Brain microvascular endothelial cell (primary cell): ENCODE measurements at regions not wholly inside any gene's neighbourhood (a gene's known extent, or its start where the extent isn't known, plus 50 kb on each side); places are given as distances from the start of the nearest gene placed in this dataset.

ENCODE experiments used
- DNase-seq: peaks from one replicate; pipeline ENCODE4 v3.0.0-alpha.2; 2020
- H3K27ac ChIP-seq: fragments of 250-450 bp; sonication (Bioruptor Pico); 2 replicates; pipeline ENCODE4 v1.5.1; 2020; ENCODE audit warnings: mild to moderate bottlenecking, moderate library complexity
- H3K27me3 ChIP-seq: fragments of 250-450 bp; sonication (Bioruptor Pico); replicated peaks from 2 replicates; pipeline ENCODE4 v1.5.1; 2020; ENCODE audit warnings: mild to moderate bottlenecking
- H3K36me3 ChIP-seq: fragments of 250-450 bp; sonication (Bioruptor Pico); replicated peaks from 2 replicates; pipeline ENCODE4 v1.5.1; 2020; ENCODE audit warnings: mild to moderate bottlenecking
- H3K4me3 ChIP-seq: 2 replicates; pipeline ENCODE4 v1.5.1; 2011; ENCODE audit warnings: low read depth, mild to moderate bottlenecking, control low read depth, low read length, moderate library complexity
- in situ Hi-C: cut with HindIII; loops from 2 replicates; pipeline ENCODE4 v1.10.0; 2017; ENCODE audit warnings: low sequenced_read_pairs, low pct_ligation_motif_present
- TF ChIP-seq, protein P1 (sequence below): IDR thresholded peaks from 2 replicates; pipeline ENCODE4 v1.5.1; 2011; ENCODE audit warnings: low read depth, mild to moderate bottlenecking, moderate library complexity, low read length, control low read depth, inconsistent platforms; ENCODE audit errors: missing control alignments

DNA sequence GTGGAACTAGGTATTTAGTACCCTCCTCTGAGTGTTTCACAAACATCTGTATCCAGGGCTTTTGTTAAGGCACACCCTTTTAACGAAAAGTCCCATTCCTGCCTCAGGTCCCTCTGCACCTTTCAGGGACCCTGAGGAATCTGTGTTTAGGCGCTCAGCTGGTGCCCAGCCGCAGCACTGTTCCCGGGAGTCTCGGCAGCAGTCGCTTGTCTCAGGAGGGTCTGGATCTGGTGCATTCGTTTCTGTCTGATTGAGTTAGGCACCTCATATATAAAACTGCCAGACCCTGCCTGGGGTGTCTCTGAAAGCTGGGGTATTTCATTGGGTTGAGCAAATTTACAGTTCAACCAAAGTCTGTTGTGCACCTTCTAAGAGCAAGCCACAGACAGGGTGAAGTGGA, 162.8 kb upstream of the TOPAZ1 start:
- H3K4me3 ChIP-seq: no peak overlapping the region
- no peaks in the 10 kb centered on the region for H3K27me3 ChIP-seq
- in situ Hi-C loops: no loop called here
- no peak for DNase-seq
- no peaks in the 10 kb centered on the region for H3K36me3 ChIP-seq
- TF ChIP-seq, protein P1, sequence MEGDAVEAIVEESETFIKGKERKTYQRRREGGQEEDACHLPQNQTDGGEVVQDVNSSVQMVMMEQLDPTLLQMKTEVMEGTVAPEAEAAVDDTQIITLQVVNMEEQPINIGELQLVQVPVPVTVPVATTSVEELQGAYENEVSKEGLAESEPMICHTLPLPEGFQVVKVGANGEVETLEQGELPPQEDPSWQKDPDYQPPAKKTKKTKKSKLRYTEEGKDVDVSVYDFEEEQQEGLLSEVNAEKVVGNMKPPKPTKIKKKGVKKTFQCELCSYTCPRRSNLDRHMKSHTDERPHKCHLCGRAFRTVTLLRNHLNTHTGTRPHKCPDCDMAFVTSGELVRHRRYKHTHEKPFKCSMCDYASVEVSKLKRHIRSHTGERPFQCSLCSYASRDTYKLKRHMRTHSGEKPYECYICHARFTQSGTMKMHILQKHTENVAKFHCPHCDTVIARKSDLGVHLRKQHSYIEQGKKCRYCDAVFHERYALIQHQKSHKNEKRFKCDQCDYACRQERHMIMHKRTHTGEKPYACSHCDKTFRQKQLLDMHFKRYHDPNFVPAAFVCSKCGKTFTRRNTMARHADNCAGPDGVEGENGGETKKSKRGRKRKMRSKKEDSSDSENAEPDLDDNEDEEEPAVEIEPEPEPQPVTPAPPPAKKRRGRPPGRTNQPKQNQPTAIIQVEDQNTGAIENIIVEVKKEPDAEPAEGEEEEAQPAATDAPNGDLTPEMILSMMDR: no peak
- H3K27ac ChIP-seq: no peak overlapping the region

DNA sequence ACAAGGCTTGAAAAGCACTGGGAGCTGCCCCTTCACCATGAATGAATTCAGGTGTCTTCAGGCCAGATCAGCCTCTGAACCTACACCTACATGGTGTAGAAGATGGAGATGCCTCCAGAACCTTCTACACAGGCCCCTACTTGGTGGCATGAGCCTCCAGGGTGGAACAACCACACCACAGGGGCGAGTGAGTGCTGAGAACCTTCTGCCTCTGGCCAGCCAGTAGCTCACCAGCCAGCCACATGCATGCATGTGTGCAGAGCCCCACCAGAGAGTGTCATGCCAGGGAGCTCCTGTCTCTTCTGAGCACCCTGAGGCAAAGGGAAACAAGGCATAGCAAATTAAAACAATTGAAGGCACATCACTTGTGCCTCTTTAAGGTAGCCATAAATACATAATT, 161.8 kb upstream of the TOPAZ1 start:
- in situ Hi-C loops: no loop called here
- H3K27me3 ChIP-seq: no peaks in the 10 kb centered on the region
- no peak overlapping the region for H3K4me3 ChIP-seq
- no peaks in the 10 kb centered on the region for H3K36me3 ChIP-seq
- no peak for DNase-seq
- TF ChIP-seq, protein P1: no peak
- no peak overlapping the region for H3K27ac ChIP-seq

DNA sequence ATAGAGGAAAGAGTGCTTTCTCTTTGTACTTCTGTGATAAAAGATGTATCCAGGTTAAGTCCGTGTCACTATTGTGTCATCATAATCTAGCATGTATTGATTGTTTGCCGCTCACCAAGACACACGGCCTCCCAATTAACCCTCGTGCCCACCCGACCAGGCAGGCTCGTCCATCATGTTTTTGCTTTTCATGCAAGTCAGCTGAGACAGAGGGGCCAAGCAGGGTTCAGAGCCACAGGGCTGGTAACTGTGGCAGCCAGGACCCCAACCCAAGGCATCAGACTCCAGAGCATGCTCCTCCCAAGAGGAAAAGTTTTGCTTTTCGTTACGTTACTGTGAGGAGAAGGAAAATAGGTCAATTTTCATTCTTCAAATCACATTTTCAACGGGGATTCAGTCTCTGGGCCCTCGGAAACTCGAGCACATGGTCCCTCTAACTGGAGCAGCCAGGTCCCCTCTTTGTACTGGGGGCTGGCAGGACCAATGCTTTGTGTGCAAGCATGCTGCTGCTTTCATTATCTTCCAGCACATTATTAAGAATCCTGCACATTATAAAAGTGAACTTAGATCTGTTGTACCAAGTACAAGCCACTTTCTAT, 161.1 kb upstream of the TOPAZ1 start:
- no peak overlapping the region for H3K4me3 ChIP-seq
- H3K36me3 ChIP-seq: no peaks in the 10 kb centered on the region
- H3K27me3 ChIP-seq: no peaks in the 10 kb centered on the region
- H3K27ac ChIP-seq: no peak overlapping the region
- TF ChIP-seq, protein P1: no peak
- no peak for DNase-seq
- in situ Hi-C loops: no loop called here

DNA sequence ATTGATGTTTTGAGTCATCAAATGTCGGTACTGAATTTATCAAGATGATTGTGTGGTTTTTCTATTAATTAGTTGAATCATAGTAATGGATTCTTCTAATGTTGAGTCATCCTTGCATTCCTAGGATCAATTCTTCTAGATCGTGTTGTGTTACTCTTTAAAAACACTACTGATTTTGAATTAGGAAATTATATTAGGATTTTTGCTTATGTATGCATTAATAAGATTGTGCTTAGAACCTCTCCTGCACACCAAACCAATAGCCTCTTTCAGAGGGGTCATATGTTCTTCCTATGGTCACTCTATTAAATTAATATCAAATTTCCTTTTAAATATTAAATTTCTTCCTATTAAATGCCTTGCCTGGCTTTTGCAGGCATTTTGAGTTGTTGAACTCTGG, 151.7 kb upstream of the TOPAZ1 start:
- TF ChIP-seq, protein P1: no peak
- H3K4me3 ChIP-seq: no peak overlapping the region
- no peak for DNase-seq
- no peak overlapping the region for H3K27ac ChIP-seq
- in situ Hi-C loops: no loop called here
- H3K27me3 ChIP-seq: no peaks in the 10 kb centered on the region
- H3K36me3 ChIP-seq: no peaks in the 10 kb centered on the region

DNA sequence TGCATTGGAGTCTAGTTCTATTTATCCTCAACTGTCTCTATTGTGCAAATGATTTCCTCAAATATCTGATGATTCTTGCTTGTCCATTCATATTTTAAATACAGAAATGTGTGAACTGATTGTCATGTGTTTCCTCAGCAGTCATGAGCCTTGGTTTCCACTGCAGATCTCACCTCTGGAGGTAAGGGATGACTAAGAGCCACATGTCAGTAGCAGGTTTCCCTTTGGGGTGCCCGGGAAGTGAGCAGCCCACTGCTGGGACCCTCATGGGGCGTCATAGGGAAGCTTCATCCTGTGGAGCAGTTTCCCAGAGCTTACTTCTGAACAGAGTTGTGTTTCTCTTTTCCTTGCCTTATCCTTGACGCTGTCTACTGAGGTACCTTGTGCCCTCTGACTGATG, 149.2 kb upstream of the TOPAZ1 start:
- Histone ChIP-seq H3K4me3 (no peak overlapping the region), H3K27me3 (no peaks in the 10 kb centered on the region), H3K27ac (no peak overlapping the region), H3K36me3 (no peaks in the 10 kb centered on the region)
- in situ Hi-C loops: no loop called here
- TF ChIP-seq, protein P1: no peak
- DNase-seq: no peak

DNA sequence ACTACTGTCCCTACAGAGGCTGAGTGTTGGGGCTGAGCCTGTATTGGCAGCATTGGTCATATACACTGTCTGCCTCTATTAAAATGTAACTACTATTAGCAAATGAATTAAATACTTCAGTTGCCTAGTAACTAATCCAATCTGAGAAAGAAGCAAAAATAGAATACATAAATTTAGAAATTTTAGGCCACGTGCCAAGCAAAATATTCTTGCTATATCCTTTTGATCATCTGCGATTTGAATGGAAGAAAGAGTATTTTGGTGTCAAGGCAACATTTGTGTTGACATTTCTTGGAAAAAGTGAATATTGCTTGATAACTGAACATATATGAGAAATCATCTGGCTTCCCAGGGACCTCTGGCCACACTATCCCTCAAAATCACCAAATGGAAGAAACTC, 148.2 kb upstream of the TOPAZ1 start:
- no peak overlapping the region for H3K4me3 ChIP-seq
- no peaks in the 10 kb centered on the region for H3K27me3 ChIP-seq
- in situ Hi-C loops: no loop called here
- no peaks in the 10 kb centered on the region for H3K36me3 ChIP-seq
- TF ChIP-seq, protein P1: no peak
- H3K27ac ChIP-seq: no peak overlapping the region
- DNase-seq: no peak
